ENCODE measurements at regions not wholly inside any gene's neighbourhood (a gene's known extent, or its start where the extent isn't known, plus 50 kb on each side); places are given as distances from the start of the nearest gene placed in this dataset.
A peak's percentile ranks its signal among the peaks of the same experiment; 100 is the strongest.

DNA sequence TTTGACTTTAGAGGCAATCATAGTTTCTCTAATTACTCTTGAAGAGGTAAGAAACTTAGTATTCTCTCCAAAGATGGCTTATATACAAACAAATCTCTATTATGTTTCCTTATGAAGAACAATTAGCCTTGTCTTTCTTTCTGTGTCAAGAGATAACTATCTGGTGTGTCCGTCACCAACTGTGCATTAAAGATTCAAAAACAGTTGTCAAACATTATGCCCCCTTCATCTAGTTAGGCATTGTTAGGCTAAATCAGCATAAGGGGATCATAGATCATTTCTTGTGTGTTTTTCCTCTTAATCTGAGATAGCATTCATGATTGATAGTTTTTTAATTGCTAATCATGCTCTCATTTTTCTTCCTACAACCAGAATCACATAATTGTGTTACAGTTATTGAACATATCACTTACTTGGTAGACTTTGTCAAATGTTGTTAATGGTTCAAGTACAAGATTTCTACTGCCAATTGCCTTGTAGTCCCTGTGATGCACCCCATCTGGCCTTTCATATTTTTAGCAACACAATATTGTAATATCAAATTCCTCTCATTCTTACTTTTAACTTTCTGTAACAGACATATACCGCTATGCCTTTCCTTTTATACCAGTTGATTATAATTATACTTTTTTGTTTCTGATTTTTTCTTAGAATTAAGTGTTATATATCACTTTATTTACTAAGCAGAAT is 612.7 kb downstream of the SLITRK6 start:
- Histone ChIP-seq H3K27me3 (ENCODE audit: low read length) (no peaks in the 10 kb centered on the region), H3K27ac (ENCODE audit: low read length) (no peak overlapping the region), H3K9me3 (ENCODE audit: low read length) (peaks cover 11% of the 10 kb centered on the region; the same call in 1 of the 2 replicates), H3K4me2 (ENCODE audit: low read depth, low read length, poor library complexity, severe bottlenecking) (no peak overlapping the region), H2AFZ (ENCODE audit: low read length) (peak overlapping the region; percentile 75), H3K9ac (ENCODE audit: low read length) (no peak overlapping the region), H3K36me3 (ENCODE audit: insufficient read depth, low read length) (no peaks in the 10 kb centered on the region; the same call in 1 of the 2 replicates), H4K20me1 (ENCODE audit: insufficient read depth, low read depth, low read length) (no peaks in the 10 kb centered on the region), H3K4me3 (ENCODE audit: low read length) (no peak overlapping the region), H3K79me2 (ENCODE audit: low read length) (no peaks in the 10 kb centered on the region), H3K9me2 (replicated peaks; ENCODE audit: insufficient read depth, low read length) (no peaks in the 10 kb centered on the region), H3K4me1 (ENCODE audit: low read length) (no peaks in the 10 kb centered on the region)
- DNase-seq: no peak

GRCh38 chr13:85174291-85174690 is 624.9 kb downstream of the SLITRK6 start:
- Histone ChIP-seq H3K79me2 (ENCODE audit: low read length) (no peaks in the 10 kb centered on the region), H3K4me2 (ENCODE audit: low read depth, low read length, poor library complexity, severe bottlenecking) (no peak overlapping the region), H3K4me1 (ENCODE audit: low read length) (no peaks in the 10 kb centered on the region), H4K20me1 (ENCODE audit: insufficient read depth, low read depth, low read length) (no peaks in the 10 kb centered on the region), H3K4me3 (ENCODE audit: low read length) (no peak overlapping the region), H3K9me2 (replicated peaks; ENCODE audit: insufficient read depth, low read length) (no peaks in the 10 kb centered on the region), H2AFZ (ENCODE audit: low read length) (peak overlapping the region; percentile 64; the same call in 1 of the 2 replicates), H3K27ac (ENCODE audit: low read length) (no peak overlapping the region), H3K9me3 (ENCODE audit: low read length) (no peaks in the 10 kb centered on the region; the same call in 1 of the 2 replicates), H3K9ac (ENCODE audit: low read length) (no peak overlapping the region), H3K27me3 (ENCODE audit: low read length) (no peaks in the 10 kb centered on the region), H3K36me3 (ENCODE audit: insufficient read depth, low read length) (no peaks in the 10 kb centered on the region)
- no peak for DNase-seq

GRCh38 chr13:85170372-85170771 is 628.8 kb downstream of the SLITRK6 start:
- H3K79me2 ChIP-seq (ENCODE audit: low read length): no peaks in the 10 kb centered on the region
- H3K36me3 ChIP-seq (ENCODE audit: insufficient read depth, low read length): no peaks in the 10 kb centered on the region
- no peaks in the 10 kb centered on the region for H3K27me3 ChIP-seq (ENCODE audit: low read length)
- no peaks in the 10 kb centered on the region for H3K4me1 ChIP-seq (ENCODE audit: low read length)
- H3K4me2 ChIP-seq (ENCODE audit: low read depth, low read length, poor library complexity, severe bottlenecking): no peak overlapping the region
- H3K9me2 ChIP-seq (replicated peaks; ENCODE audit: insufficient read depth, low read length): no peaks in the 10 kb centered on the region
- DNase-seq: no peak
- no peak overlapping the region for H3K9ac ChIP-seq (ENCODE audit: low read length)
- no peak overlapping the region for H3K4me3 ChIP-seq (ENCODE audit: low read length)
- no peaks in the 10 kb centered on the region; the same call in 1 of the 2 replicates for H3K9me3 ChIP-seq (ENCODE audit: low read length)
- peak overlapping the region; percentile 80 for H2AFZ ChIP-seq (ENCODE audit: low read length)
- H3K27ac ChIP-seq (ENCODE audit: low read length): no peak overlapping the region
- H4K20me1 ChIP-seq (ENCODE audit: insufficient read depth, low read depth, low read length): no peaks in the 10 kb centered on the region

DNA sequence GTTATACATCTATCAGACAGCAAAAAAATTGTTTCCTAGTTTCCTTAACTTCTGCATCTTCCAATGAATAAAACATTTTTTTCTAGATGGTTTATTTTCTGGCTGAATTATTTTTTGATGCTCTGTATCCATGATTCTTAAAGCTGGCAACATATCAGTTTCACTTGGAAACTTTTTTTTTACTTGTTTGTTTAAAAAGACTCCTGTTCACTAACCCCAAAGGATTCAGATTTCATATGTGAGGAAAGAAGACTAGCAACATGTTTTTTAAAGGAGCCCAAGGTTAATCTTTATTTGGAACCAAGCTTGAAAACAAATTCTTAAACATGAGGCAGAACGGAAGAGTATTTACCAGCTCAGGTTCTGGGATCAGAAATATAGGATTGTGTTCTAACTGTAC is 632.3 kb downstream of the SLITRK6 start:
- H3K4me2 ChIP-seq (ENCODE audit: low read depth, low read length, poor library complexity, severe bottlenecking): no peak overlapping the region
- H3K27ac ChIP-seq (ENCODE audit: low read length): no peak overlapping the region
- no peaks in the 10 kb centered on the region for H3K4me1 ChIP-seq (ENCODE audit: low read length)
- no peaks in the 10 kb centered on the region for H3K27me3 ChIP-seq (ENCODE audit: low read length)
- H3K4me3 ChIP-seq (ENCODE audit: low read length): no peak overlapping the region
- H3K9me3 ChIP-seq (ENCODE audit: low read length): peaks cover 17% of the 10 kb centered on the region; the same call in 1 of the 2 replicates
- H3K79me2 ChIP-seq (ENCODE audit: low read length): no peaks in the 10 kb centered on the region
- no peaks in the 10 kb centered on the region for H3K9me2 ChIP-seq (replicated peaks; ENCODE audit: insufficient read depth, low read length)
- H3K36me3 ChIP-seq (ENCODE audit: insufficient read depth, low read length): no peaks in the 10 kb centered on the region
- H4K20me1 ChIP-seq (ENCODE audit: insufficient read depth, low read depth, low read length): no peaks in the 10 kb centered on the region
- no peak for DNase-seq
- no peak overlapping the region for H2AFZ ChIP-seq (ENCODE audit: low read length)
- H3K9ac ChIP-seq (ENCODE audit: low read length): no peak overlapping the region

- Histone ChIP-seq H3K27ac (ENCODE audit: low read length) (no peak overlapping the region), H3K9ac (ENCODE audit: low read length) (no peak overlapping the region), H3K9me2 (replicated peaks; ENCODE audit: insufficient read depth, low read length) (no peaks in the 10 kb centered on the region), H3K4me1 (ENCODE audit: low read length) (no peaks in the 10 kb centered on the region), H3K27me3 (ENCODE audit: low read length) (no peaks in the 10 kb centered on the region), H3K4me2 (ENCODE audit: low read depth, low read length, poor library complexity, severe bottlenecking) (no peak overlapping the region), H4K20me1 (ENCODE audit: insufficient read depth, low read depth, low read length) (no peaks in the 10 kb centered on the region), H3K79me2 (ENCODE audit: low read length) (no peaks in the 10 kb centered on the region), H3K36me3 (ENCODE audit: insufficient read depth, low read length) (no peaks in the 10 kb centered on the region), H3K9me3 (ENCODE audit: low read length) (peaks cover 17% of the 10 kb centered on the region), H2AFZ (ENCODE audit: low read length) (0 out of 2 replicates have a peak overlapping the region, but pooled peaks have one; percentile 49), H3K4me3 (ENCODE audit: low read length) (no peak overlapping the region)
- DNase-seq: no peak
These were observed 636.2 kb downstream of the SLITRK6 start for GRCh38 chr13:85163063-85163462.

GRCh38 chr13:85148009-85148408 is 651.2 kb downstream of the SLITRK6 start:
- Histone ChIP-seq H3K27me3 (ENCODE audit: low read length) (no peaks in the 10 kb centered on the region), H4K20me1 (ENCODE audit: insufficient read depth, low read depth, low read length) (no peaks in the 10 kb centered on the region), H3K36me3 (ENCODE audit: insufficient read depth, low read length) (no peaks in the 10 kb centered on the region), H3K79me2 (ENCODE audit: low read length) (no peaks in the 10 kb centered on the region), H3K4me3 (ENCODE audit: low read length) (no peak overlapping the region), H3K4me2 (ENCODE audit: low read depth, low read length, poor library complexity, severe bottlenecking) (no peak overlapping the region), H3K9me3 (ENCODE audit: low read length) (no peaks in the 10 kb centered on the region), H3K27ac (ENCODE audit: low read length) (no peak overlapping the region), H3K4me1 (ENCODE audit: low read length) (peaks cover 3% of the 10 kb centered on the region; the same call in 1 of the 2 replicates), H3K9me2 (replicated peaks; ENCODE audit: insufficient read depth, low read length) (no peaks in the 10 kb centered on the region), H2AFZ (ENCODE audit: low read length) (peak overlapping the region; percentile 97), H3K9ac (ENCODE audit: low read length) (no peak overlapping the region)
- DNase-seq: peak; percentile 44

GRCh38 chr13:85142351-85142927 is 656.8 kb downstream of the SLITRK6 start:
- Histone ChIP-seq H3K4me3 (ENCODE audit: low read length) (no peak overlapping the region), H3K4me1 (ENCODE audit: low read length) (no peaks in the 10 kb centered on the region), H2AFZ (ENCODE audit: low read length) (0 out of 2 replicates have a peak overlapping the region, but pooled peaks have one; percentile 38), H3K4me2 (ENCODE audit: low read depth, low read length, poor library complexity, severe bottlenecking) (no peak overlapping the region), H3K9ac (ENCODE audit: low read length) (no peak overlapping the region), H4K20me1 (ENCODE audit: insufficient read depth, low read depth, low read length) (no peaks in the 10 kb centered on the region), H3K36me3 (ENCODE audit: insufficient read depth, low read length) (no peaks in the 10 kb centered on the region), H3K79me2 (ENCODE audit: low read length) (no peaks in the 10 kb centered on the region), H3K9me3 (ENCODE audit: low read length) (no peaks in the 10 kb centered on the region), H3K9me2 (replicated peaks; ENCODE audit: insufficient read depth, low read length) (no peaks in the 10 kb centered on the region), H3K27ac (ENCODE audit: low read length) (no peak overlapping the region), H3K27me3 (ENCODE audit: low read length) (no peaks in the 10 kb centered on the region)
- no peak for DNase-seq

DNA sequence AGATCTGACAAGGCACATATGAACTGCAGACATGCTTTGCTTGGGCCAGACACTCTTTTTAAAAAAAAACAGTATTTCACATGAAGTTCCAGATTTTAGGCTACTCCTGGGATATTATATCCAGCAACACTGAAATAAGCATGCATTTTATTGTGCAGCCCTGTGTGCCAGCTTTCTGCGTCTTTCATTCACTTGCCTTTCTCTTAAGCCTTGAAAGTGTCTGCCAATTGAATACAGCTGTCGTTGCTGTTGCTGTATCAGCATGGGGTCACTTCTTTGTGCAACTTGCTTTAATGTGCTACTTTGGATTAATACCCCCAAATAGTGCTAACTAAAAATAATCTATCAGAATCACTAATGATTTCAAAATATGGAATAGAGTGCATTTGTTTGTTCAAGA is 657.8 kb downstream of the SLITRK6 start:
- Histone ChIP-seq H3K9ac (ENCODE audit: low read length) (no peak overlapping the region), H3K4me3 (ENCODE audit: low read length) (no peak overlapping the region), H3K4me1 (ENCODE audit: low read length) (no peaks in the 10 kb centered on the region), H3K36me3 (ENCODE audit: insufficient read depth, low read length) (no peaks in the 10 kb centered on the region), H3K9me2 (replicated peaks; ENCODE audit: insufficient read depth, low read length) (no peaks in the 10 kb centered on the region), H3K27me3 (ENCODE audit: low read length) (no peaks in the 10 kb centered on the region), H2AFZ (ENCODE audit: low read length) (no peak overlapping the region), H3K79me2 (ENCODE audit: low read length) (no peaks in the 10 kb centered on the region), H4K20me1 (ENCODE audit: insufficient read depth, low read depth, low read length) (no peaks in the 10 kb centered on the region), H3K4me2 (ENCODE audit: low read depth, low read length, poor library complexity, severe bottlenecking) (no peak overlapping the region), H3K9me3 (ENCODE audit: low read length) (no peaks in the 10 kb centered on the region), H3K27ac (ENCODE audit: low read length) (no peak overlapping the region)
- no peak for DNase-seq
